ENCODE measurements at regions not wholly inside any gene's neighbourhood (a gene's known extent, or its start where the extent isn't known, plus 50 kb on each side); places are given as distances from the start of the nearest gene placed in this dataset.

DNA sequence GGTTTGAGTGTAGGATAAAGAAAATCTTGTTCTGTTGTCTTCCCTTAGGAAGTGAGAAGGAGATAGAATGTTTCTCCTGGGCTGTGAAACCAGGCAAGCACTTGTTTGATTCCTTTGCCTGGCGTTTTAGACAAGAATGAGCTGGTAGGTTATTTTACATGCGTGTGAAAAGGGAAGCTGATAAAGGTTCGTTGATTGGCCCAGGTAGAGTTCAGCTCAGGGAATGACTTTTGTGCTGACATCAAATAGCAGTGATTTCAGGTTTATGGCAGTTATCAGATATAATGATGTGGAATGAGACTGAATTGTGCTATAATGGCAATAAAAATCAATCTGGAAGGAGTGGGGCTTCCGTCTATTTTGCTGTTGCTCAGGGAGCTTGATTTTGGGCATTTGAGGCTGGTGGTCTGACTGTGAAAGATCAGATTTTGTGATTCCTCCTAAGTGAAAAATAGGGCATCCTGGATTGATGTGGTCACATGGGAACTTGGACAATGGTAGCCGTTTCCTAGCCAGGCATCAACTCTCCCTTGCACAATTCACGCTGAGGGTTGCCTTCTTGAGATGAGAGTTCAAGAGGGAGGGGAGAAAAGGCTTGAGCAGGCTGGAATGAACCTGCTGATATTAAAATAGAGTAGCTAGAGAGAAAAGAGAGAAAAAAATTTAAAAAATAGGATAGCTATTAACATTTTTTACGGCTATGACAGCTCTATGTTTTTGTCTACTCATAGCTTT is 388.9 kb downstream of the EDEM1 start:
- TF ChIP-seq GATA2 (IDR thresholded peaks at IDR 0.05; ENCODE audit: low read depth, low read length) (no peak), GATA3 (IDR thresholded peaks at IDR 0.05; ENCODE audit: low read depth, low read length) (no peak)
